GM23338 (cell line): ENCODE measurements at regions not wholly inside any gene's neighbourhood (a gene's known extent, or its start where the extent isn't known, plus 50 kb on each side); places are given as distances from the start of the nearest gene placed in this dataset.

ENCODE experiments used
- CREB1 ChIP-seq: fragments of 250-450 bp; sonication (Bioruptor Pico); IDR thresholded peaks from 2 replicates; pipeline ENCODE4 v1.5.0; 2020; ENCODE audit warnings: low read depth, mild to moderate bottlenecking, moderate library complexity
- CTCF ChIP-seq, 2 experiments: fragments of 200-600 bp in 1 of 2; sonication (generic) in 1 of 2; conservative IDR thresholded peaks; 2 replicates each; pipeline versions ENCODE4 v1.5.1 to v1.6.1; 2016 to 2017; ENCODE audit warnings: antibody characterized with exemption in 2 of 2, low read depth in 2 of 2, mild to moderate bottlenecking in 2 of 2, moderate library complexity in 1 of 2
- EZH2 ChIP-seq: fragments of 200-600 bp; sonication (generic); IDR thresholded peaks from one replicate; pipeline ENCODE4 v1.8.0; 2017; ENCODE audit warnings: antibody characterized with exemption, mild to moderate bottlenecking, low read depth; ENCODE audit not compliant: unreplicated experiment
- EZH2phosphoT487 ChIP-seq: fragments of 200-600 bp; sonication (generic); IDR thresholded peaks from one replicate; pipeline ENCODE4 v1.8.1; 2018; ENCODE audit warnings: antibody characterized with exemption; ENCODE audit not compliant: unreplicated experiment
- JUNB ChIP-seq: IDR thresholded peaks from one replicate; pipeline ENCODE4 v1.6.1; 2016; ENCODE audit warnings: antibody characterized with exemption; ENCODE audit not compliant: unreplicated experiment
- NANOG ChIP-seq: IDR thresholded peaks from 2 replicates; pipeline ENCODE4 v1.6.1; 2016; ENCODE audit warnings: antibody characterized with exemption, borderline replicate concordance
- POLR2AphosphoS5 ChIP-seq: IDR thresholded peaks from 2 replicates; pipeline ENCODE4 v1.6.1; 2016; ENCODE audit warnings: antibody characterized with exemption, low read depth
- REST ChIP-seq: IDR thresholded peaks from one replicate; pipeline ENCODE4 v1.6.1; 2018; ENCODE audit warnings: antibody characterized with exemption; ENCODE audit not compliant: unreplicated experiment
- STAT1 ChIP-seq: IDR thresholded peaks from one replicate; pipeline ENCODE4 v1.6.1; 2016; ENCODE audit warnings: antibody characterized with exemption; ENCODE audit not compliant: unreplicated experiment
- ZNF114 ChIP-seq: fragments of 250-450 bp; sonication (Bioruptor Pico); IDR thresholded peaks from 2 replicates; pipeline ENCODE4 v1.5.0; 2020; ENCODE audit warnings: mild to moderate bottlenecking, moderate library complexity
- ZNF462 ChIP-seq: fragments of 250-450 bp; sonication (Bioruptor Pico); IDR thresholded peaks from 2 replicates; pipeline ENCODE4 v1.5.0; 2020; ENCODE audit warnings: mild to moderate bottlenecking, moderate library complexity
- TF ChIP-seq, protein P1 (sequence below): IDR thresholded peaks from 2 replicates; pipeline ENCODE4 v1.6.1; 2016; ENCODE audit warnings: antibody characterized with exemption

- TF ChIP-seq CTCF (conservative IDR thresholded peaks at IDR 0.05; ENCODE audit: low read depth in 2 of 2) (no peak), EZH2 (no peak), STAT1 (no peak), JUNB (no peak), REST (no peak), POLR2AphosphoS5 (no peak), EZH2phosphoT487 (no peak), NANOG (no peak), CREB1 (CRISPR knock-in tag) (no peak), ZNF114 (CRISPR knock-in tag) (no peak), ZNF462 (CRISPR knock-in tag) (no peak)
- TF ChIP-seq, protein P1, sequence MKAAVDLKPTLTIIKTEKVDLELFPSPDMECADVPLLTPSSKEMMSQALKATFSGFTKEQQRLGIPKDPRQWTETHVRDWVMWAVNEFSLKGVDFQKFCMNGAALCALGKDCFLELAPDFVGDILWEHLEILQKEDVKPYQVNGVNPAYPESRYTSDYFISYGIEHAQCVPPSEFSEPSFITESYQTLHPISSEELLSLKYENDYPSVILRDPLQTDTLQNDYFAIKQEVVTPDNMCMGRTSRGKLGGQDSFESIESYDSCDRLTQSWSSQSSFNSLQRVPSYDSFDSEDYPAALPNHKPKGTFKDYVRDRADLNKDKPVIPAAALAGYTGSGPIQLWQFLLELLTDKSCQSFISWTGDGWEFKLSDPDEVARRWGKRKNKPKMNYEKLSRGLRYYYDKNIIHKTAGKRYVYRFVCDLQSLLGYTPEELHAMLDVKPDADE: no peak
Measured at GRCh38 chr15:25207369-25207768, 231.5 kb downstream of the UBE3A start.
